ENCODE measurements at regions not wholly inside any gene's neighbourhood (a gene's known extent, or its start where the extent isn't known, plus 50 kb on each side); places are given as distances from the start of the nearest gene placed in this dataset.

DNA sequence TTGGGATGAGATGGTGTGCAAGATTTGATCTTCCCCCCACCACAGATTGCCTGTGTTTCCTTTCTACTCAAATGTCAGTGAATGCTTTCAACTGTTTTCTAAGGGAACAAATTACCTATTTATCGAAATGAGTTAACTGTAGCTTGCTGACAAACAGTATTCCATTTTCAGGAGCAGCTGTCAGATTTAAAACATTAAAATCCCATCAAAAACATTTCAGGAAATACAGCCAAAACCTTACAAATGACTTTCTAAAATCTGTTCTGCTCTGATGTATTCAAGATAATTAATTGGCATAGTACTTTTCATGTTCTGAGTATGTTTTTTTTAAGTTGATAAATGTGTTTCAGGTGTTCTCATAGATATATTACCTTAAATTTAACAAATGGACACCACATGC is 158.0 kb upstream of the DMRTA1 start:
- FAIRE-seq: no peak

DNA sequence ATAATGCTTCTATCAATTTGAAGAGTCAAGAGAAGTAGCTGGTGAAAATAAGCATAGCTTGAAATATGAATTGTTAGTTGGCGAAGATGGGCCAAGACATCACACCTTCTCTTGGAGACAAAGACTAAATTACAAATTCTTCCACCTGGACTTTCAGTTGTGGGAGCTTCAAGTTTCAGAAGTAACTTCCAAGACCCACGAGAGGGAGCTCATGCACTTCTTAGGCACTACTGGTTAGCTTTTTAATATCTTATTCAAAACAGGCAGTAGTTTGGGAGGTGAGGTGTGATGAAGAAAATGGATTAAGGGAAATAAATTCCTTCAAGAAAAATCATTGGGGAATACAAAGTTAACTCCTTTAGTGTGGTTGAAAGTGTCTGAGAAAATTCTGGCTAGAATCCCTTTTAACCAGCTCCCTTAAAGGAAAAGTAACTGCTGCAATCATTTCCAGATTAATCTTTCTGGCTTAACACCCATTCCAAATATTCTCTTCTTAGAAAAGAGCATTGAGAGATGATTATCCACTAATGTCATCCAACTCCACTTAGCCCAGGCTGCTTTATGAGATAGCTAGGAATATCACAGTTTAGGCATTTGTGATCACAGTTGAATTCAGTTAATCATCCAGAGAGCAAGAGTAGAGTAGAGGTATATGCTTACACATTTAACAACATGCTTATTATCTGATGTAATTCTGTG is 139.5 kb upstream of the DMRTA1 start:
- no peak for FAIRE-seq

DNA sequence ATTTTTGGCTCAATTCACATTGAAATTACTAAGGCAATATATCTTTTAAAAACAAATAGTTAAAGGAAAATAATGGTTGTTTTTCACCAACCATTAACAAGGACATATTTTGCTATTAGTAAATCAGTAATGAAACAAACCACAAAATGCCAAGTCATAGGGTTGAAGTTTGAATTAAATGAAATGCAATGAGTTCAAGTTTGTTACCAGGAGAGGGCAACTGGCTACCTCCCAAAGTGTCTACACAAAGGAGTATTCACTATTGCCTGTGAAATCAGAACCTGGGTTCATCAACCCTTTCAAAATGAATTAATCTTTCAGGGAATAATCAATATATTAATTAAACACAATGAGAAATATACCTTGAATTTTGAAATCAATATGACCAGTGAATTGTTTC is 138.4 kb upstream of the DMRTA1 start:
- FAIRE-seq: no peak

DNA sequence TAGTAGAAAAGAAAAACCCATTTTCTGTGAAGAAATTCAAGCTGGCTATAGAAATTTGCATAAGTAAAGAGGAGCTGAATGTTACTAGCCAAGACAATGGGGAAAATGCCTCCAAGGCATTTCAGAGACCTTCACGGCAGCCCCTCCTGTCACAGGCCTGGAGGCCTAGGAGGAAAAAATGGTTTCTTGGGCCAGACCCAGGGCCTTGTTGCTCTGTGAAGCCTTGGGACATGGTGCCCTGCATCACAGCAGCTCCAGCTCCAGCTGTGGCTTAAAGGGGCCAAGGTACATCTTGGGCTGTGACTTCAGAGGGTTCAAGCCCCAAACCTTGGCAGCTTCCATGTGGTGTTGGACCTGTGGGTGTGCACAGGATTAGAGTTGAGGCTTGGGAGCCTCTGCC is 130.0 kb upstream of the DMRTA1 start:
- FAIRE-seq: no peak

GRCh38 chr9:22331533-22331932 is 115.1 kb upstream of the DMRTA1 start:
- no peak for FAIRE-seq

DNA sequence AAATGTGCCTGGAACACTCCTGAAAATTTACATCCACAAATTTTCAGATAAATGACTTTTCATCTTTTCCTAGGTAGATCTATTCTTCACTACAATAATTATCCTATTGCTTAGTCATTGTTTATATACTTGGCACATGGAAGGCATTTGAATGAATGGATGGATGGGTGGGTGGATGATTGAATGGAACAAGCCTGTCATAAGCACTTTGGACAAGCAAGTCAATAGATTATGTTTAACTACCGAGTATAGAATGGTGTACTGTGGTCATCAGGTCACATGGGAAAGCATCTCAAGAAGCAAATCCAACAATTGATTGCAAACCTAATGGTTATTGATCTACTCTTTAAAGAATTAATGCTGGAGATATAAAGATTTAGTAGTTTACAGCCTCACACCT is 114.4 kb upstream of the DMRTA1 start:
- FAIRE-seq: no peak

GRCh38 chr9:22337261-22337660 is 109.4 kb upstream of the DMRTA1 start:
- no peak for FAIRE-seq

- no peak for FAIRE-seq
These were observed 104.0 kb upstream of the DMRTA1 start for GRCh38 chr9:22342491-22343217.

- FAIRE-seq: no peak
These were observed 103.4 kb upstream of the DMRTA1 start for GRCh38 chr9:22343218-22343611.

DNA sequence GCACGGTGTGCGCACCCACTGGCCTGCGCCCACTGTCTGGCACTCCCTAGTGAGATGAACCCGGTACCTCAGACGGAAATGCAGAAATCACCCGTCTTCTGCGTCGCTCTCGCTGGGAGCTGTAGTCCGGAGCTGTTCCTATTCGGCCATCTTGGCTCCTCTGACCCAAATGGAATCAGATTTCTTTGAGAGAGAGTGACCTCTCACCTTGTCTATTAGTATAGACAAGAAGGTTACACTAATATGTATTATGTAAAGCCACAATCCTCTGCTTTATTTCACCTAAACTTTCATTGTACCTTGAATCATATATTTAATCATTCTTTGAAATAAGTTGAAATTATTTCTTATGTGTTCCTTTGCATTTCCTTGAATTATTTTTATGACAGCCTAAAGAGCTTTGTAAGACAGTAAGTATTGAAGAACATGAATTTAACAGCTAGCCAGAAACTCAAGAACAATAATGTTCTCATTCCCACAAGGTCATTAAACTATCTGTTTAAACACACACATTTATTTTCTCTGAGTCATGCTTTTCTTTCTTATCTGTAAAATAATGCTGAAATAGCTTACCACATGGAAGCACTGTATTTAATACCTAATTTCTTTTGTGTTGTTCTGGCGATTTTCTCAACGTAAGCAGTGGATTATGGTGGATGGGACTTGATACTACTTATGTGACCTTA is 91.8 kb upstream of the DMRTA1 start:
- FAIRE-seq: no peak

DNA sequence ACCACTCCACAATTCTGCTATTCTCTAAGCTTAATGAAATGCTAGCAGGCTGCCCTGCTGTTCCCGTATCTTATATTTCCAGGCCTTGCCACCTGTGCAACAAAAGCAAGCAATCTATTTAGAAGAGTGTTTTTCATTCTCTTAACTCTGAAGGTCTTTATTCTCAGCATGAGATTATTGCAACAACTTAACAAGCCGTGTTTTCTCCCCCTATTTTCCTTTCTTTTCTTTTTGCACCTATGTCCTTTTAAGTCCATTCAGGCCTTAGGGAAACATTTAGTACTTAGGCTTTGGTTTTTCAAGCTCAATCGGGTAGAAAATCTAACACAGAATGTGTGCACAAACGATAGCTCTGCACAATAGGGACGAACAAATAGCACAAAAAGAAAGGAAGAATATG is 89.6 kb upstream of the DMRTA1 start:
- FAIRE-seq: no peak

- no peak for FAIRE-seq
These were observed 83.2 kb upstream of the DMRTA1 start for GRCh38 chr9:22363421-22363887.

DNA sequence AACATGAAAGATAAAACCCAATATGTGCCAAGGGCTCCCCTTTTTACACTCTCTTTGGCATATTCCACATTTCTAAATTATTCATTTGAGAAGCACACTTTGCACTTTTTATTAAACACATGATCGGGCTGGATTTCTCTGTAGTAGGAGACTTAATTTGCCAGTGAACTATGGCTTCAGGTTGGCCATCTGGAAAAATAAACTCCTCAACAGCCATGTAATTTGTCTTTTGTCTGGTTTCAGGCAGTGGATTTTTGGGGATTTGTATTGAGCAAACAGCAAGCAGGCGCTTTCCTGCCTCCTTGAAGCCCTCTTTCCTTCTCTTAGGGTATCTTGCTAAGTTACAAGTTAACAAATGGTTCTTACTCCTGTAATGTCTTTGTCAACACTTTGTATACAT is 73.0 kb upstream of the DMRTA1 start:
- no peak for FAIRE-seq

GRCh38 chr9:22374051-22374450 is 72.6 kb upstream of the DMRTA1 start:
- no peak for FAIRE-seq

DNA sequence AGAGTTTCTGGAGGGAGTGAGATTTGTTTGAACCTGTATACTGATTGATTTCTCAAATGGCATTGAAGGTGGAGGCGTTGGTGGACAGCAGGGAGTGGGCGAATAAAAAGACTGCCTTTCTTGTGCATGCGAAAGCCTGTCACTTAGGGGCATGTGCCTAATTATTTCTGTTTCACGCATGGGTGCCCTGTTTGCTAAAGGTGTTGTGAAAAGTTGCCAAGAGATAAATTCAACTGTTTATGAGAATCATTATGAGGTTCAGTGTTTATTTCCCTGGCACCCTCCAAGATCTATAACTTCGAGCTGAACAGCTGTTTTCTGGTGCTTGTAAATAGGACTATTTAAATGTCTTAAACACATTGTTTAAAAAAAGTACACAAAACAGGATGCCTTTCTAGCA is 67.4 kb upstream of the DMRTA1 start:
- no peak for FAIRE-seq

DNA sequence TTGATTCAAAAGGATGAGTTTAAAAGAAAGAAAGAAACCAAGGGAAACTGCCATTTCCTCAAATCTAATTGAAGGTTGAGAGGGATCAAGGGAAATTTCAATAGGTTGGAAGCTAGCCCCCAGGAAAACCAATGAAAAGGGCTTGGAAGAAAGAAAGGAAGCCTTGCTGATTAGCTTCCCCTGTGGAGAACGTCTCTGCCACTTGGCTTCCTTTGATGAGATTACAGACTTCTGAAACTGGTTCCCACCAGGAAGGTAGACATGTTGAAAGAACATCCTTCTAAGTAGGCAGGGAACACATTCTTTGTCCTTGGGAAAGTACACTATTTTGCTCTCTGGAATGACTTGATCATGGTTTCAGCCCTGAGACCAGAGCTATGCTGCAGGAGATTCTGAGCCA is 65.5 kb upstream of the DMRTA1 start:
- FAIRE-seq: no peak

- FAIRE-seq: no peak
These were observed 64.3 kb upstream of the DMRTA1 start for GRCh38 chr9:22382331-22382730.

GRCh38 chr9:22383718-22384117 is 62.9 kb upstream of the DMRTA1 start:
- FAIRE-seq: no peak

GRCh38 chr9:22389271-22389670 is 57.4 kb upstream of the DMRTA1 start:
- FAIRE-seq: no peak

GRCh38 chr9:22392523-22392922 is 54.1 kb upstream of the DMRTA1 start:
- no peak for FAIRE-seq

DNA sequence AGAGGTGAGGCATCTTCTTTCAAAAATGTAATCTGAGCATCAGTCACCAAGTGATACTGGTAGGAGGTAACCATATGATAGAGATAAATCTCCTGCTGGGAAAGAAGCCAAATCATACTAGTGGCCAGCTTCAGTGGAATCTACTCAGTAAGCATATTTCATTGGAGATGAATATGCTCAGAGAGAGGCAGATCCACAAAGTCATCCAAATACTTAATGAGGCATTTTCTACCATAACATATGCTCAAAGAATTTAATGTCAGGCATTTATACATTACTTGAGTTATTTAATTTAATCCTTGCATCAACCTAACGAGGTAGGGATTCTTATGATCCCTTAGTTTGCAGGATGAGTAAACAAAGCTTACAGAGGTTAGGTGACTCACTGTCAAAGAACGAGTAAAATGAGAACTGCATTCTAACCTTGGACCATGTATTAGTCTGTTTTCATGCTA is 50.9 kb upstream of the DMRTA1 start:
- FAIRE-seq: no peak
